ENCODE measurements at regions not wholly inside any gene's neighbourhood (a gene's known extent, or its start where the extent isn't known, plus 50 kb on each side); places are given as distances from the start of the nearest gene placed in this dataset.

DNA sequence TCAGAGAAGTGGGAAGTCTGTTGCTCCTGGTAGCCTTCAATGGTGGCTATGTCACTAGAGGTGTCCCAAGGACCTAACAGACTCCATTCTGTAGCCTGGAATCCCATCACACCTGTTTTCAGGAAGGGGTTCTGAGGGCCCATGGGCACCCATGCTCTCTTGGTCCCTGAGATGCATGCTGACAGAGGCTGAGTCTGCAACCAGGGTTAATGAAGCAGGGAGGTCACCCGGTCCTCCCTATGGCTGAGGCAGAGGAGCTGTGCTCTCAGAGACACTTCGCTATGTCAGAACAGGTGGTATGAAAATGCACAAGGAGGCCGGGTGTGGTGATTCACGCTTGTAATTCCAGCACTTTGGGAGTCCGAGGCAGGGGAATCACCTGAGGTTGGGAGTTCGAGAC, 452.1 kb downstream of the TCERG1L start:
- no peak for DNase-seq

DNA sequence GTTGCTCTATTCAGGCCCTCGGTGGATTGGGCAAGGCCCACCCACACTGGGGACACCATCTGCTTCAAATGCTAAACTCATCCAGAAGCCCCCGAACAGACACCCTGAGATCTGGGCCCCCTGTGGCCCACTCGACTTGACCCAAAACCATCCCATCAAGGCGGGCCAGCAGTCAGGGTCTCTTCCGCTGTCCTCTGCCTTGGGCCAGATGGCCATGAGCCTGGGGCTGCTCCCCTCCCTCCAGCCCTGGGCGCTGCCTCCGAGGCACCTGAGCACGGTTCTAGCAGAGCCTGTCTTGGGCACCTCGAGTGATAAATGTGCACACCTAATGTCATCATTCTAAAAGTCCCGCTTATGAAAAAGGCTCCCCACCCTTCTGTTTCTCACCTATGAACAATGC, 449.4 kb downstream of the TCERG1L start:
- no peak for DNase-seq

DNA sequence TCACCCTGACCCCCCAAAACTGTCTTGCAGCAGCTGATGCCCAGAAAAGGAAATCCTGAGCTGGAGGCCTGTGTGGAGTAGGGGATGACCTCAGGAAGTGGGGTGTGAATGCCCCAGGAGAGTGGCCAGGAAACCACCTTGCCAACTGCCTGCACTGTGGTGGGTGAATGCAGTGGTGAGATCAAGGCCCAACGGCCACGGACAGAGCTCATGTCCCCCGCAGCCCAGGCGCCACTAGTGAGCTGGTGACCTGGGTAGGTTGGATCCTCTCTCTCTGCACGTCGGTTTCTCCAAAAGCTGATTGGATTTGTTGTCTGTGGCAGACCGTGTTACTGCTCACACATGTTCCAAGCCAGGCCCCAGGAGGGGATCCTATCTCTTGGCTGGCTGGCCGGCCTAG, 448.9 kb downstream of the TCERG1L start:
- no peak for DNase-seq

DNA sequence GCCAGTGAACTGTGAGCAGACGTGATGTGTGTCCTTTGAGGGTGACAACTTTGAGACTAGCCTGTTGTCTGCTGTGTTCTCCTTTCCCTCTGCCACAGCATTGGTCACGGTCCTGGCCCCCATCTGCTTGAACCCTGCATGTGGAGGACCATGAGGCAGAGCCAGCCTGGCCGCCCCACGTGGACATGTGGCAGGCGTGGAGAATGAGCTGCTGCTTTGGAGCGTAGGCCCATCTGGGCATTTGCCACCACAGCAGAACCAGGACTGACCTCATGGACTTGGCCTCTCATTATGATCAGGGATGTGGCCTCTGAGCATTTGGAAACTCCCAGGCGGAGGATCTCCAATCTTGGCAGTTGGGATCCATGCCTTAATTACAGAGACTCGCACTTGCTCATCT, 448.5 kb downstream of the TCERG1L start:
- no peak for DNase-seq

DNA sequence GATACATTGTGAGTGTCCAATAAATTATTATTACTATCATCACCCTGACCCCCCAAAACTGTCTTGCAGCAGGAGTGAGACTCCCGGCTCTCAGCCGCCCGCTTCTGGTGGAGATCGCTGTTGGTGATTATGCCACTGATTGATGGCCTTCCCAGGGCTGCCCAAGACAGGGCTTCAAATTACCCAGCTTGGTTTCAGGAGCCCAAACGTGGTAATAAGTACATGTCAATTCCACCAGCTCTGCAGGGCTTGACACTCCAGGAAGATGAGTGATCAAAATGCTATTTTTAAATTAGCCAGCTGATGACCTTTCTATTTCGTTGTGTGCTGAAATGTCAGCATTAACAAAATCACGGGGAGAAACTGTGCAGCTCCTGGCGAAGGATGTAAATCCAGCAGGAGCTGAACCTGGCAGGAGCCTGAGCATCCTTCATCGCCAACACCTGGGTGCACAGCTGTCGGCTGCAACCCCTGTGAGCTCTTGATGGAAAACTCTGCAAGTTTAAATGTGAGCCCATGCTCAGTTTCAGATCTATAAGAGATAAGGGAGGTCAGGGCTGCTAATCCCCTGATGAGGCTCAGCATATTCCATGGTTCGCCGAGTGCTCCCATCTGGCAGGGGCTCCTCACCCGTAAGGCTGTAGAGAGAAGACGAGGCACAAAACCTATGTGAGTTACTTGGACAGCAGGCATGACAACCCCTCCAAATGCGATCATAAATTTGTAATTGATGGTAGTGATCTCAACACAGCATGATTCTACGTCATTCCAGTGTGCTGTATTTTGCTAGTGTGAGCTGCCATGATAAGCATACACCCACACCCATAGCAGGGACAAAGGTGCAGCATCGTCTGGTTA, 446.3 kb downstream of the TCERG1L start:
- no peak for DNase-seq

DNA sequence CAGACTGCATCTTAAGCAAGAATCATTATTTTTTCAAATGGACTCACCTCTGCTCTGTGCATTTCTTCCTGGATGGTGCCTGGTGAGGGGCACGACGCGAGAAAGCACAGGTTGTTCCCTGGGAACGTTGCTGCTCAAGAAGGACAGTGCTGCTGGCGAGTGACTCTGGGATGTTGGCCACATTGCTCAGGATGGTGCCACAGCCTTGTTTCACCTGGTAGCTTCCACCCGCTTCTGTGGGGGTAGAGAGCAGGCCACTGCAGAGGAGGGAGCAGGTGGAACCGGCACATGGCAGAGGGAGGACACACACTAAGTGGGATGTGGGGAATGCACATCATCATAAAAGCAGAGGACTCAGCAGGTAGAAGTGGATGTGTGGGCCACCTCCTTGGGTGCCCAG, 444.7 kb downstream of the TCERG1L start:
- no peak for DNase-seq

DNA sequence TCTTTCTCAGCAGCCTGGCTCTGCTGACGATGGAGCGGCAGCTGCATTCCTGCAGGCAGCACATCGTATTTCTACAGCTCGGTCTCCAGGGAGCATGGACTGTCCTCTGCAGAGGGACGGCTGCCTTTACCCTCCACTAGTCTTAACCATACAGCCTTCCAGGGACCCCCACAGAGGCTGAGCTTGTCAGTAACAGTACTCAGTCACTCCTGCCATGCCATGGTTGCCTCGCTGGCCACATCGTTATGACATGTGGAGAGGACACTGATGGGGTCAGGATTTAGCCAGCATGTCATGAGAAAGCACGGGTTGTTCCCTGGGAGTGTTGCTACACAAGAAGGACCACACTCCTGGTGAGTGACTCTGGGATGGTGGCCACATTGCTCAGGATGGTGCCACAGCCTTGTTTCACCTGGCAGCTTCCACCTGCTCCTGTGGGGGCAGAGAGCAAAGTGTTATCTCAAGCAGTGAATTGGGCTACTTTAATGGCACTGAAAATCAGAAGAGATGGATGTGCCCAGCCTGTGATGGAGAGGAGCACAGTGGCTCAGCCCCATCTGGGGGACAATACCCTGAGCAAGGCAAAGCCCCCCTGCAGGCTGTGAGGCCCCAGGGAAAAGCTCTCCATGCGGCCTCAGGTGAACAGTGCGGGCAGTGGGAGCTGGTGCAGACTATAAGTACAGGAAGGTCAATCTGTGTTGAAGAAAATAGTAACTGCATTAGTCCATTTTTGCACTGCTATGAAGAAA, 443.9 kb downstream of the TCERG1L start:
- DNase-seq = no peak

DNA sequence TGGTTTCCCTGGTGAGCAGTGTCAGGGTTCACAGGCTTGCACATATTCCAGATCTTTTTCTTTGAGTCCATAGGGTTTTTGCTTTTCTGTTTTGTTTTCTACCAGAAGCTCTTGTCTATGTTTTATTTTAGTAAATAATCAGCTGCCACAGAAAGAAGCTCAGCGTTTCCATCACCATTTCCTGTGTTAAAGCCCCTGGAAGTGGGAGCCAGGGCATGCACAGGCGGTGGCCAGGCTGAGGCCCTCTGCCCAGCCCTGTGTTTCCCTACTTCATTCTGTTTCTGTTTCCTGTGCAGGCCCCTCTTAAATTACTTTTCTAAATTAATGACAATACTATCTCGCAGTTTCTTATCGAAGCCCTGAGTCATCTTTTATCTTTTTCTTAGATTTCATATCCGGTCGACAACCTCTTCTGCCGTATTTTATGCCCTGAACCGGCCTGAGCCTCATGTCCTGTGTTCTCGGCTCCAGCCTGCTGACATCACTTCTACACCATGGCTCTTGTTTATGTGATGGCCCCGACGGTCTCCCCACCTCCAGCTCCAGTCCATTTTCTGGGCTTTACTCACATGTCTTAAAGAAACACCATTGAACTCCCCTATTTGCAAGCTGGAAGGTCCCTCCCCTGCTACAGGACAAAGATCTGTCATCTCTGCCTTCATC, 442.2 kb downstream of the TCERG1L start:
- no peak for DNase-seq

DNA sequence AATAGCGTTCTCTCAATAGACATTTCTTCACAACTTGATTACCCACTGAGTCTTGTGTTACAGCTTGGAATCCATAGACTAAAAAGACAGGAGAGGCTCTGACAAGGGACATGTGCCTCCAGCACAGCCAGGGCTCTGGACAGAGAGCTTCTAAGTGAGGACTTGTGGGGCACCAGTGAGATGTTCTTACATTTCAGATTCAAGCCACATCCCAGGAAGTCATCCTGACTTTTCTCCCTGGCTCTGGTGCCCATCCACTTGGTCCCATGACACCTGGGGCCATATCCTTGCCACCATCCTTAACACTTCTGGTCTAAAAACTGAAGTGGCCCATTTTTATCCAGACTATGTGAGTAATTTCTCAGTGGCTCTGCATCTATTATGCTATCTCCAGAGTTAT, 440.1 kb downstream of the TCERG1L start:
- no peak for DNase-seq

DNA sequence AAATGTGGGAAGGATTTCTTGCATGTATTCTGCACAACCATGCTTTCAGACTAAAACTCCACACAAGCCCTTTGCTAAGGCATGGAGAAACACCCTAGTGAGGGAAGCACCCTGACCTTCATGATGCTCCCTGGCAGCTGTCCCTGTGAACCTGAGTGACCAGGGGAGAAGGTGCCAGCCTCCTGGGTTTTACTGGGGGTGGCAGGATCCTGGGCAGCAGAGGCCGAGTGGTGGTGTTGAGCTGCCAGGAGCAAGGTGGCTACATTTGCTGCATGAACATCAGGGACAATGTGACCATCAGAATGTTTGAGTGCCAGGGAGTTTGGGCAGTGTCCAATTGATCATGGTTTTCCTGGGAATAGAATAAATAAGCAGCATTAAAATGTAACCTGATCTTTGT, 437.9 kb downstream of the TCERG1L start:
- no peak for DNase-seq

DNA sequence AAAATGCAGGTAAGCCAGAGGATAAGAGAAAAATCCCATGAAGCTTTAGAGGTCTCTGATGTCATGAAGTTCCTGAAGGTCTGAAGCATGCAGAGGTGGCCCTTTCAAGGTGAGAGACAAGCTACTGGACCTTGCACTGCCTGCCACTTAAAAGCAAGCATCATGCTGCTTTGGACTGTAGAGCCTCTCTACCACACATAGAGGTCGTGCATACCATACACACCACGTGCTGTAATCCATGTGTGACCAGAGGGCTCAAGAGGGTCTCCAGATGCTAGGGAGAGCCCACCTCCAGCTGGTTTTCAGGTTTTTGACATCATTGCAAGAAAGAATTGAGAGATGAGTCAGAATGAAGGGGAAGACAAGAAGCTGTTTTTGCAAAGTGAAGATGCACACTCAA, 436.4 kb downstream of the TCERG1L start:
- no peak for DNase-seq

DNA sequence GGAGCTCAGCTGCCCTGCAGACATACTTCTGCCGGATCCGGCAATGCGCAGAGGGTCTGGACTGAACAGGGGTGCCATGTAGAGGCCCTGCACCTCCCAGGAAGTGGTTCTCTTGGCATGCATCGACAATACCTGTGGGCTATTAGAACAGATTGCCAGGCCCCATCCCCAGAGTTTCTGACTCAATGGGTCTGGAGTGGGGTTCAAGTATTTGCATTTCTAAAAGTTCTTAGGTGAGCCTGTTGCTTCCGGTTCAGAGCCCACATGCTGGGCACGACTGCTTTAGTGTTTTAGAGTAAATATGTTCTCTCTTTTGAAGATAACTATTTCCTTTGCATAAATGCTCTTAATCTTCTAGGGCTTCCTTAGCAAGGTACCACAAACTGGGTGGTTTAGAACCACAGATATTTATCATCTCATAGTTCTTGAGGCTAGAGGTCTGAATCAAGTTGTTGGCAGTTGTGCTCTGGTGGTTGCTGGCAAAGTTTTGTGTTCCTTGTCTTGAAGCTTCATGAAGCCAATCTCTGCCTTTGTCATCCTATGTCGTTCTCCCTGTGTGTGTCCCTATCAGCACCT, 435.5 kb downstream of the TCERG1L start:
- no peak for DNase-seq

DNA sequence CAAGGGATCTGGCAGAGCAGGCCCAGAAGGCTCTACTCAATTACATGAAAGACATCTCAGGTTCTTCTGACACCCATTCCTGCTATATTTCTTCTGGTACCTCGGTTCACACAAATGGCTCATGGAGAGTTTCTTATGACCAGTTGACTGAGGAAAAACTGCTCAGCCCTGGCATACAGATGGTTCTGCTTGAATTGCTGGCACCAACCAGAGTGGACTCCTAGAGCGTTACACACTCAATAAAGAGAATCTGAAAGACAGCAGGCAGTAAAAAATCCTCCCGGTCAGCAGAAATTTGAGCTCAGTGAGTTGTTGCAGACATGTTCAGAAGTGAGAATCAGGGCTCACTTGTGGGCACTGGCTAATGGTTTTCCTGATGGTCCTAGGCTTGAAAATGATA, 434.4 kb downstream of the TCERG1L start:
- no peak for DNase-seq

DNA sequence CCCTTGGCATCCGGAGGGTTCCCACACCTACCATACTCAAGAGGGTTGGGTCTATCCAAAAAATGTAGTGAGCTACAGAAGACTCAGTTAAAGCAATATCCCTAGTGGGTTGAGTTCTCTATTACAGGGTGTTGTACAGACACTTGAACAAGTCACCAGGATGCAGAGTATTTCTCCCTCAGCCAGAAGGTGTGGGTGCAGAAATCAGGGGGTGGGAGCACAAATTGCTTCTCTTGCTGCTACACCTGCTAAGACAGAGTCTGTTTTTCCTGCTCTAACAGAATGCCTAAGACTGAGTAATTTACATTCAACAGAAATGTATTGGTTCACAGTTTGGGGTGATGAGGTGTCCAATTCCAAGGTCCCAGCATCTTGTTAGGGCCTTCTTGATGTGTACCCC, 433.4 kb downstream of the TCERG1L start:
- DNase-seq = no peak

DNA sequence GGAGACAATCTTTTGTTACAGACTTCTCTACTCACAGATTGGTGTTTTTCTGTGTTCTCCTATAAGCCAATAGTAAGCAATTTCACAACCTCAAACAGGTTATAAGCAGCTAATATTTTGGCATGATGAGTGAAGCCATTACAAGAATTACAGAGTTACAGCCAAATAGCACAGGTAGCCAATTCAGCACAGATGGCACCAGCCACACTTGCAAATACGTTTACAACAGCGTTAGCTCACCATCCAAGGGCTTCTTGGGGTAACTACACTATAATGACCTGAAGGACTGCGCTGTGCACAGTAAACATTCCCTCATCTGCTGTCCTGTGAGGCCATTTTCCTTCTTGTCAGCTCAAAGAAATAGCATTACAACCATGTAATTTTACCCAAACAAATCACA, 428.6 kb downstream of the TCERG1L start:
- DNase-seq = no peak

DNA sequence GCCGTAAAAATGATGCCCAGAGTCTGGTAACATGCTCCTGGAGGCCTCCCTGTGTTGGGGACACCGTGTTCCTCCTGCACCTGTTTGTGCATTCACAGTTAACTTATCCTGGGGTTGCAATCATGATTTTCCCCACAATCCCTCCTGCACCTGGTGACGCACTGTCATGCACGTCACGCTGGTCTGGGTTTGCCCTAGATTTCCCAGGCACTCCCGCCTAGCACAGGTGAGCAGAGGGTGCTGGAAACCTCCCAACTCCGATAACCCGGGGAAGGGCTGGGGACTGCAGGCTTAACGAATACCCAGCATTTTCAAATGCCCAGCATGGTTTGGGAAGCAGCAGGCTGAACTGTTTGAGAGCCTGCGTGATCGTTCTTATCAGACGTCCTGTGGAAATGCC, 427.1 kb downstream of the TCERG1L start:
- no peak for DNase-seq

DNA sequence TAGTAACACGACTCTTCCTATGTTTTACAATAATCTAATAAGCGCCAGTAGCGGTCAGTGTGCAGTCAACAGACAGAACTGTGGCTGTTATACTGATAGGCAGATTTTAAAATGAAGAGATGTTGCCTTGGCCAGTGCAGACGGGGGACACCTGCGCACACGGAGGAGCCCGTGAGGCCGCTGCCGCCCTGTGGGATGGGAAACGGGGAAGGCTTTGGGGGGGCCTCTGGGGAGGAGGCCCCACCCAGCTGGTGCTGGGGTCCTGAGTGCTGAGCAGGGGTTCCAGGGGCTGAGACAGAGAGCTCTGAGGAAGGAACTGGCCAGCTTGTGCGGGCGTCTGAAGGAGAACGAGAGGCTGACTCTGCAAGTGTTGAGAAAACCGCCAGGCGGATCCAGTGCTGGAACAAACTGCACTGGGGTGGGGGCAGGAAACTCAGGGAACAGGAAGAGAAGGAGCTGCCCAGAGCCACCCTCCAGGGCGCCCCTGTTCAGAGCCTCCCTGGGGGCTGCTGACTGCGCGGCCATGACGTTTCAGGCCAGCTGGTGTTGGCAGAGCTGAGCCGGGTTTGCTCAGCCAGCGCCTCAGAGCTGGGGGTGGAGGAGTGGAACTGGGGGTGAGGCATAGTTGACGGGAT, 426.4 kb downstream of the TCERG1L start:
- no peak for DNase-seq

DNA sequence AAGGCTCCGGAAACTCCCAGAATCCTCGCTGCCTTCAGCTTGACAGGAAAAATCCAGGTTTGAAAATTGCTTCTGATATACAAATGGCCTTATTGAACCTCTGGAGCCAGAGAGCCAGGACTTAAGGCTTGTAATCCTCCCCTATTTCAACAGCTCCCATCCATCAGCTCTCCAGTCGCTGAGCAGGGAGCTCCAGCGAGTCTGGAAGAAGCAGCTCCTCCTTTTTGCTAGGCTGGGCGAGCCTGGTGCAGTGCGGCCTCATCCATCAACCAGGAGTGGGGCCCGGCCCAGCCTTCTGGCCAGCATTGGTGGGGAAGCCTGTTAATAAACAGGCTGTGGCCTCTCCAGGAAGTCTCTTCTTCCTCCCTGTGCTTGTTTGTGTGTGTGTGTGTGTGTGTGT, 424.4 kb downstream of the TCERG1L start:
- DNase-seq = no peak

DNA sequence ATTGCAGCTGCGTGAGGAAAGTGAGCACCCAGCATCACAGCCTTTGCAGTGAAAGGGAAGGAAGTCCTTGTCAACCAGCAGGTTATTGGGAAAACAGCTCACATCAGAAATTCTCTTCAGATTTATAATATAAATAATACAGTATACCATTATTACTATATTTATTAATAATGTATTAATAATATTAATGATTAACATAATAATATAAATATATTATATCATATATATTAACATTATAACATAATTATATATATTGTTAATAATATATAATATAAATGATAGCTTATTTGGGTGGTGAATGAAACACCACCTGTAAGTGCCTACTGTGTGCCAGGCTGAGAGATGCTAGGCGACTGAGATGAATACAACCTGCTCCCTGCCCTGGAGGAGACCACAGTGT, 423.0 kb downstream of the TCERG1L start:
- no peak for DNase-seq

DNA sequence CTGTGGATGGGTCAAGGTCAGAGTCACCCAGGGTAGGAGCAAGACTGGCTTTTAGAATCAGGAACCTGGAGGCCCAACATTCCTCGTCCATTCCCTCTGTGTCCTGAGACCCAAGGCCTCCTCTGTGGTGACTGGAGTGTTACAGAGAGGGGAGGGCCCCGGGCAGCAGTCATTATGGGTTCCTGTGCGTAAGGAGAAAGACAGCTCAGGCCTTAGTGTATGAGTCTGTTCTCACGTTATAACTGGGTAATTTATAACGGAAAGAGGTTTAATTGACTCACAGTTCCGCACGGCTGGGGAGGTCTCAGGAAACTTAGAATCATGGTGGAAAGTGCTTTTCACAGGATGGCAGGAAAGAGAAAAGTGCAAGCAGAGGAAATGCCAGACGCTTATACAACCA, 422.3 kb downstream of the TCERG1L start:
- no peak for DNase-seq

DNA sequence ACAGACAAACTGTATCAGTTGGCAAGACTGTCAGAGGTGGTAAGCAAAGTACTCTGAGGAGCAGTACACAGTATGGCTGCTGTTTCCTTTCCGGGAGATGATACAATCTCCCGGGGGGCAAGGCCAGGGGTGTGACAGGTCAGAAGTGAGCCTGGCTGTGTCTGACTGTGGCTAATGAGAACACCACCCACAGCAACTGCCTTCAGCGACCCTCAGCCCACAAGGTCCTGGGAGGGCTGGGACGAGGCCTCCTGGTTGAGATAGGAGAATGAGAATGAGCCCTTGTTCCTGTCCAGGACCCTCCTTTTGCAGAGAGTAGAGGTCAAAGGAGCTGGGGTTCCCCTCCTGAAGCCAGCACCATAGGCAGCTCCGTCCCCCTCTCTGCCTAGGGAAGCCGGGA, 421.7 kb downstream of the TCERG1L start:
- DNase-seq = no peak

DNA sequence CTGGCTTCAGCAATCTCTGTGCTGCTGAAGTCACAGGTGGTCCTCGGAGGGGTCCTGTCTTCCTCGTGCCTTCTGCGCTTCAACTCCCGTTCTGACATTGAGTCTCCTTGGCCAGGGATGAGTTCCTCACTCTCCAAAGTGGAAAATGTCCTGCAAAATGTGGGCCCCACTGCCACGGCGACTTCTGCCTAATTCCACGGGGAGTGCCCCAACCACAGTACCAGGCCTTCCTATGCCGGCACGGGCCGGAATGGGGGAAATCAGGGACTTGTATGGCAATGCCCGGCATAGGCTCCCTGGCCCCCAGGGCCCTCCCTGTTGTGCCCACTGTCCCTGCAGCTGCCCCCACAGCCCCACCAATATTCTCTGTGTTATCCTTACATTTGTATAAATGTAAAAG, 420.5 kb downstream of the TCERG1L start:
- no peak for DNase-seq

DNA sequence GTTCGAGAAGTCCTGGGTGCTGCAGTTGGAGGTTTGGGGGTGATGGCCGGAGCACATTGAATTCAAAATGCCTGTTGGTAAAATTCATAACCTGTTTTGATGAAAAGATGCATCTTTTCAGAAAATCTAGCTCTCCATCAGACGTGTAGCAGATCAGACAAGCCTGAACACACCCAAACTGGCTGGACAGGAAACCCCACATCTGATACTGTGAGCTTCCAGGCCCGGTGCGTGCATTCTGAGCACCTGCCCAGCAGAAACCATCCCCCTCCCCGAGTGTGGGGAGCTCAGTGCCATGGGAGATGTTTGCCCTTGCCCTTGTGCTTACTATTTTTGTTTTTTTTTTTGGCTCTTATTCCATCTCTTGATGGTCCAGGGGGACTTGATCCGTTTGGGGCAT, 417.1 kb downstream of the TCERG1L start:
- no peak for DNase-seq
